Right renal pelvis (tissue), 4 donors: ENCODE measurements at regions not wholly inside any gene's neighbourhood (a gene's known extent, or its start where the extent isn't known, plus 50 kb on each side); places are given as distances from the start of the nearest gene placed in this dataset.
"Not testable (repeated sequence)": the region's sequence is repeated elsewhere in the genome, so short reads cannot be mapped to it uniquely, and the experiment has no call there.

Source experiments
- DNase-seq, 4 donors: peaks; one replicate each; pipeline ENCODE4 v3.0.0-alpha.2; 2013; ENCODE audit warnings: low read depth in 4 of 4, low spot score in 3 of 4, missing footprints in 1 of 4

GRCh38 chr5:91244380-91245073 lies 138.6 kb downstream of the ARRDC3 start:
- no peak for DNase-seq

GRCh38 chr5:91243852-91244251 lies 139.3 kb downstream of the ARRDC3 start:
- no peak for DNase-seq

- DNase-seq: no peak
Observed at GRCh38 chr5:91243286-91243685, 139.8 kb downstream of the ARRDC3 start.

- DNase-seq: not testable (repeated sequence)
Observed at GRCh38 chr5:91241460-91241859, 141.7 kb downstream of the ARRDC3 start.

- DNase-seq: no peak
Observed at GRCh38 chr5:91240175-91240574, 142.9 kb downstream of the ARRDC3 start.

- DNase-seq: no peak
Observed at GRCh38 chr5:91235271-91235694, 147.8 kb downstream of the ARRDC3 start.

GRCh38 chr5:91232523-91232922 lies 150.6 kb downstream of the ARRDC3 start:
- DNase-seq: no peak

GRCh38 chr5:91229031-91229727 lies 153.9 kb downstream of the ARRDC3 start:
- no peak for DNase-seq

GRCh38 chr5:91228188-91228587 lies 154.9 kb downstream of the ARRDC3 start:
- no peak for DNase-seq

GRCh38 chr5:91225848-91226686 lies 157.1 kb downstream of the ARRDC3 start:
- no peak for DNase-seq

GRCh38 chr5:91224969-91225368 lies 158.1 kb downstream of the ARRDC3 start:
- no peak for DNase-seq

GRCh38 chr5:91224456-91224855 lies 158.7 kb downstream of the ARRDC3 start:
- no peak for DNase-seq

- no peak for DNase-seq
Observed at GRCh38 chr5:91223886-91224285, 159.2 kb downstream of the ARRDC3 start.

- DNase-seq: no peak
Observed at GRCh38 chr5:91222482-91222881, 160.6 kb downstream of the ARRDC3 start.

GRCh38 chr5:91221917-91222316 lies 161.2 kb downstream of the ARRDC3 start:
- no peak for DNase-seq

GRCh38 chr5:91219803-91220371 lies 163.2 kb downstream of the ARRDC3 start:
- DNase-seq: no peak

- no peak for DNase-seq
Observed at GRCh38 chr5:91219091-91219802, 163.9 kb downstream of the ARRDC3 start.

GRCh38 chr5:91217859-91218258 lies 165.3 kb downstream of the ARRDC3 start:
- DNase-seq: no peak

GRCh38 chr5:91214571-91214970 lies 168.5 kb downstream of the ARRDC3 start:
- DNase-seq: no peak
